AG20443 (cell line): ENCODE measurements at regions not wholly inside any gene's neighbourhood (a gene's known extent, or its start where the extent isn't known, plus 50 kb on each side); places are given as distances from the start of the nearest gene placed in this dataset.
"Not testable (repeated sequence)": the region's sequence is repeated elsewhere in the genome, so short reads cannot be mapped to it uniquely, and the experiment has no call there.

Source experiments
- DNase-seq: peaks from one replicate; pipeline ENCODE4 v3.0.0; 2012; ENCODE audit warnings: low spot score, mixed read lengths

GRCh38 chr3:62926494-62926893 lies 51.3 kb upstream of the CADPS start:
- no peak for DNase-seq

GRCh38 chr3:62928256-62928655 lies 53.0 kb upstream of the CADPS start:
- DNase-seq = no peak

- no peak for DNase-seq
Observed at GRCh38 chr3:62929771-62930170, 54.6 kb upstream of the CADPS start.

- DNase-seq = no peak
Observed at GRCh38 chr3:62935793-62936192, 60.6 kb upstream of the CADPS start.

GRCh38 chr3:62936626-62937254 lies 61.5 kb upstream of the CADPS start:
- no peak for DNase-seq

GRCh38 chr3:62938583-62938982 lies 63.4 kb upstream of the CADPS start:
- no peak for DNase-seq

- no peak for DNase-seq
Observed at GRCh38 chr3:62939707-62940106, 64.5 kb upstream of the CADPS start.

- DNase-seq = no peak
Observed at GRCh38 chr3:62940771-62941563, 65.8 kb upstream of the CADPS start.

GRCh38 chr3:62942227-62942626 lies 67.0 kb upstream of the CADPS start:
- DNase-seq = no peak

- no peak for DNase-seq
Observed at GRCh38 chr3:62942764-62943163, 67.5 kb upstream of the CADPS start.

- DNase-seq = no peak
Observed at GRCh38 chr3:62948921-62949320, 73.7 kb upstream of the CADPS start.

GRCh38 chr3:62950210-62950609 lies 75.0 kb upstream of the CADPS start:
- DNase-seq = no peak

- no peak for DNase-seq
Observed at GRCh38 chr3:62951037-62951613, 75.9 kb upstream of the CADPS start.

- not testable (repeated sequence) for DNase-seq
Observed at GRCh38 chr3:62951880-62952279, 76.7 kb upstream of the CADPS start.

GRCh38 chr3:62954580-62954979 lies 79.4 kb upstream of the CADPS start:
- no peak for DNase-seq

GRCh38 chr3:62955126-62955525 lies 79.9 kb upstream of the CADPS start:
- DNase-seq = no peak

GRCh38 chr3:62956411-62956810 lies 81.2 kb upstream of the CADPS start:
- DNase-seq = no peak

GRCh38 chr3:62961874-62962556 lies 86.8 kb upstream of the CADPS start:
- DNase-seq = no peak

- DNase-seq = no peak
Observed at GRCh38 chr3:62962714-62963113, 87.5 kb upstream of the CADPS start.

GRCh38 chr3:62965311-62965710 lies 90.1 kb upstream of the CADPS start:
- DNase-seq = no peak

GRCh38 chr3:62968128-62968527 lies 92.9 kb upstream of the CADPS start:
- DNase-seq = no peak

GRCh38 chr3:62970648-62971047 lies 95.4 kb upstream of the CADPS start:
- DNase-seq = no peak

- DNase-seq = no peak
Observed at GRCh38 chr3:62975566-62975965, 100.3 kb upstream of the CADPS start.
